Cerebellar cortex (tissue), 1 donor: ENCODE measurements at regions not wholly inside any gene's neighbourhood (a gene's known extent, or its start where the extent isn't known, plus 50 kb on each side); places are given as distances from the start of the nearest gene placed in this dataset.

Experiments
- DNase-seq: peaks from one replicate; pipeline ENCODE4 v3.0.0-alpha.2; 2015; ENCODE audit warnings: low spot score

GRCh38 chr6:163720005-163720404 is 305.5 kb downstream of the QKI start:
- no peak for DNase-seq

- DNase-seq, result no peak
These were observed 304.7 kb downstream of the QKI start for GRCh38 chr6:163719028-163719742.

GRCh38 chr6:163718537-163718936 is 304.0 kb downstream of the QKI start:
- no peak for DNase-seq

GRCh38 chr6:163717106-163717764 is 302.7 kb downstream of the QKI start:
- no peak for DNase-seq

GRCh38 chr6:163716690-163717089 is 302.2 kb downstream of the QKI start:
- DNase-seq, result no peak

- DNase-seq, result no peak
These were observed 301.3 kb downstream of the QKI start for GRCh38 chr6:163715846-163716245.

GRCh38 chr6:163714179-163714578 is 299.7 kb downstream of the QKI start:
- no peak for DNase-seq

GRCh38 chr6:163712981-163713380 is 298.5 kb downstream of the QKI start:
- no peak for DNase-seq

- DNase-seq, result no peak
These were observed 298.0 kb downstream of the QKI start for GRCh38 chr6:163712566-163712961.

- no peak for DNase-seq
These were observed 297.4 kb downstream of the QKI start for GRCh38 chr6:163711615-163712565.

GRCh38 chr6:163710532-163711470 is 296.3 kb downstream of the QKI start:
- peak; percentile 9 for DNase-seq

- DNase-seq, result no peak
These were observed 295.2 kb downstream of the QKI start for GRCh38 chr6:163709693-163710092.

GRCh38 chr6:163709255-163709654 is 294.7 kb downstream of the QKI start:
- no peak for DNase-seq

GRCh38 chr6:163708466-163708865 is 293.9 kb downstream of the QKI start:
- no peak for DNase-seq

GRCh38 chr6:163707387-163708355 is 293.2 kb downstream of the QKI start:
- no peak for DNase-seq

GRCh38 chr6:163706500-163707087 is 292.1 kb downstream of the QKI start:
- no peak for DNase-seq

- no peak for DNase-seq
These were observed 291.4 kb downstream of the QKI start for GRCh38 chr6:163705923-163706322.

GRCh38 chr6:163702736-163703135 is 288.2 kb downstream of the QKI start:
- no peak for DNase-seq

- no peak for DNase-seq
These were observed 287.2 kb downstream of the QKI start for GRCh38 chr6:163701762-163702161.

GRCh38 chr6:163698086-163698485 is 283.6 kb downstream of the QKI start:
- no peak for DNase-seq
